Sigmoid colon (tissue), 6 donors: ENCODE measurements at regions not wholly inside any gene's neighbourhood (a gene's known extent, or its start where the extent isn't known, plus 50 kb on each side); places are given as distances from the start of the nearest gene placed in this dataset.

ENCODE experiments used
- DNase-seq: peaks from one replicate; pipeline ENCODE4 v3.0.0-alpha.2; 2019
- H3K27ac ChIP-seq, 4 donors: fragments of 200-600 bp; sonication (generic); one replicate each; pipeline ENCODE4 v1.5.1; 2016 to 2019; ENCODE audit warnings: mild to moderate bottlenecking in 1 of 4
- H3K27me3 ChIP-seq, 3 donors: fragments of 200-600 bp; sonication (generic); one replicate each; pipeline ENCODE4 v1.5.1; 2019; ENCODE audit warnings: mild to moderate bottlenecking in 1 of 3
- H3K36me3 ChIP-seq, 4 donors: fragments of 200-600 bp; sonication (generic); one replicate each; pipeline ENCODE4 v1.5.1; 2016 to 2019
- H3K4me1 ChIP-seq, 4 donors: fragments of 200-600 bp; sonication (generic); one replicate each; pipeline ENCODE4 v1.5.1; 2017 to 2019
- H3K4me3 ChIP-seq, 4 donors: fragments of 200-600 bp; sonication (generic); one replicate each; pipeline ENCODE4 v1.5.1; 2017 to 2019; ENCODE audit warnings: mild to moderate bottlenecking in 2 of 4, moderate library complexity in 1 of 4
- H3K9me3 ChIP-seq, 4 donors: fragments of 200-600 bp in 3 of 4; sonication (generic) in 3 of 4; one replicate each; pipeline versions ENCODE4 v1.5.1 to v1.6.1; 2013 to 2019
- CTCF ChIP-seq, 4 experiments: fragments of 450-650 bp in 3 of 4; fragments of 200-600 bp in 1 of 4; IDR thresholded peaks; one replicate each; pipeline ENCODE4 v1.5.1; 2016 to 2019; ENCODE audit warnings: antibody characterized with exemption in 4 of 4, mild to moderate bottlenecking in 3 of 4, moderate library complexity in 2 of 4
- EP300 ChIP-seq, 4 donors: sonication (generic); formaldehyde crosslinking; IDR thresholded peaks; one replicate each; pipeline ENCODE4 v1.6.1; 2017; ENCODE audit warnings: antibody characterized with exemption in 4 of 4
- POLR2A ChIP-seq, 2 donors: fragments of 450-650 bp; IDR thresholded peaks; one replicate each; pipeline ENCODE4 v1.6.1; 2016; ENCODE audit warnings: antibody characterized with exemption in 2 of 2, mild to moderate bottlenecking in 2 of 2, moderate library complexity in 2 of 2
- POLR2AphosphoS5 ChIP-seq, 4 donors: sonication (generic); formaldehyde crosslinking; IDR thresholded peaks; one replicate each; pipeline ENCODE4 v1.6.1; 2017; ENCODE audit warnings: antibody characterized with exemption in 4 of 4
- WGBS, 2 donors: extraction: QIAGEN DNeasy Blood & Tissue Kit; methylation state at CpG; one replicate each; pipeline ENCODE4 v1.1.7; 2013; 5-methylcytosine and 5-hydroxymethylcytosine counted together
- intact Hi-C: fragments of 100-400 bp; cut with DNase I; formaldehyde crosslinking; loops from one replicate; pipeline ENCODE4 v1.15.1; 2023
- donor health status: healthy with polysubstance abuse.
- donor health status: healthy.

- no peaks in the 10 kb centered on the region for H3K36me3 ChIP-seq
- no peaks in the 10 kb centered on the region for H3K27me3 ChIP-seq
- H3K27ac ChIP-seq: no peak overlapping the region
- DNase-seq: peak; percentile 57
- no peak overlapping the region for H3K4me3 ChIP-seq
- no peaks in the 10 kb centered on the region for H3K4me1 ChIP-seq
- WGBS, 2 donors: 75 to 85% methylated on average over 15 of the region's 15 CpGs
- no peak for TF ChIP-seq CTCF (IDR thresholded peaks at IDR 0.05)
- TF ChIP-seq POLR2A (IDR thresholded peaks at IDR 0.05): no peak
- TF ChIP-seq EP300 (IDR thresholded peaks at IDR 0.05): no peak
- no peak for TF ChIP-seq POLR2AphosphoS5 (IDR thresholded peaks at IDR 0.05)
- peaks cover 0 to 5% (median 0%) of the 10 kb centered on the region in 4 donors for H3K9me3 ChIP-seq
- intact Hi-C loops: no loop called here
Observed at GRCh38 chr2:128425731-128426620, 107.3 kb upstream of the HS6ST1 start.

GRCh38 chr2:128427413-128427755, 108.7 kb upstream of the HS6ST1 start:
- peaks cover 0 to 5% (median 0%) of the 10 kb centered on the region in 4 donors for H3K9me3 ChIP-seq
- intact Hi-C loops: no loop called here
- no peak overlapping the region for H3K4me3 ChIP-seq
- peak; percentile 13 for DNase-seq
- TF ChIP-seq POLR2A (IDR thresholded peaks at IDR 0.05) (no peak), CTCF (IDR thresholded peaks at IDR 0.05) (no peak), EP300 (IDR thresholded peaks at IDR 0.05) (no peak), POLR2AphosphoS5 (IDR thresholded peaks at IDR 0.05) (no peak)
- H3K4me1 ChIP-seq: no peaks in the 10 kb centered on the region
- no peaks in the 10 kb centered on the region for H3K36me3 ChIP-seq
- H3K27ac ChIP-seq: no peak overlapping the region
- H3K27me3 ChIP-seq: no peaks in the 10 kb centered on the region
- WGBS, 2 donors: 56 to 78% methylated on average over 5 of the region's 5 CpGs

- 73 to 78% methylated on average over 3 of the region's 3 CpGs for WGBS, 2 donors
- intact Hi-C loops: no loop called here
- Histone ChIP-seq H3K4me1 (no peaks in the 10 kb centered on the region), H3K27ac (no peak overlapping the region), H3K27me3 (no peaks in the 10 kb centered on the region), H3K9me3 (peaks cover 0 to 5% (median 0%) of the 10 kb centered on the region in 4 donors), H3K36me3 (no peaks in the 10 kb centered on the region), H3K4me3 (no peak overlapping the region)
- TF ChIP-seq EP300 (IDR thresholded peaks at IDR 0.05): no peak
- no peak for TF ChIP-seq POLR2AphosphoS5 (IDR thresholded peaks at IDR 0.05)
- TF ChIP-seq CTCF (IDR thresholded peaks at IDR 0.05): no peak
- TF ChIP-seq POLR2A (IDR thresholded peaks at IDR 0.05): no peak
- DNase-seq: no peak
Observed at GRCh38 chr2:128428415-128428814, 109.7 kb upstream of the HS6ST1 start.

- no peaks in the 10 kb centered on the region for H3K4me1 ChIP-seq
- DNase-seq: no peak
- WGBS, 2 donors: 79 to 86% methylated on average over 4 of the region's 4 CpGs
- peaks cover 0 to 5% (median 0%) of the 10 kb centered on the region in 4 donors for H3K9me3 ChIP-seq
- H3K27me3 ChIP-seq: no peaks in the 10 kb centered on the region
- TF ChIP-seq POLR2A (IDR thresholded peaks at IDR 0.05) (no peak), CTCF (IDR thresholded peaks at IDR 0.05) (no peak), EP300 (IDR thresholded peaks at IDR 0.05) (no peak), POLR2AphosphoS5 (IDR thresholded peaks at IDR 0.05) (no peak)
- no peak overlapping the region for H3K4me3 ChIP-seq
- H3K27ac ChIP-seq: no peak overlapping the region
- intact Hi-C loops: no loop called here
- no peaks in the 10 kb centered on the region for H3K36me3 ChIP-seq
Observed at GRCh38 chr2:128432423-128432822, 113.8 kb upstream of the HS6ST1 start.
